KMS-11 (cell line): ENCODE measurements at regions not wholly inside any gene's neighbourhood (a gene's known extent, or its start where the extent isn't known, plus 50 kb on each side); places are given as distances from the start of the nearest gene placed in this dataset.

Experiments used
- H2AFZ ChIP-seq: fragments of 200-600 bp; sonication (generic); 2 replicates; pipeline ENCODE4 v1.6.1; 2016; ENCODE audit warnings: antibody characterized with exemption, mixed run types, low read depth
- H3K27ac ChIP-seq: fragments of 200-600 bp; sonication (generic); 2 replicates; pipeline ENCODE4 v1.6.1; 2016; ENCODE audit warnings: mild to moderate bottlenecking, mixed run types
- H3K27me3 ChIP-seq: fragments of 200-600 bp; sonication (generic); 2 replicates; pipeline ENCODE4 v1.6.1; 2017; ENCODE audit warnings: mild to moderate bottlenecking, low read depth, mixed run types, moderate library complexity; ENCODE audit not compliant: insufficient read depth
- H3K36me3 ChIP-seq: fragments of 200-600 bp; sonication (generic); 2 replicates; pipeline ENCODE4 v1.6.1; 2017; ENCODE audit warnings: mild to moderate bottlenecking, mixed run types; ENCODE audit not compliant: insufficient read depth
- H3K4me1 ChIP-seq: fragments of 200-600 bp; sonication (generic); 2 replicates; pipeline ENCODE4 v1.6.1; 2016; ENCODE audit warnings: mild to moderate bottlenecking, low read depth, mixed run types; ENCODE audit not compliant: poor library complexity, severe bottlenecking
- H3K4me2 ChIP-seq: fragments of 200-600 bp; sonication (generic); 2 replicates; pipeline ENCODE4 v1.7.0; 2016; ENCODE audit warnings: mild to moderate bottlenecking, mixed run types
- H3K4me3 ChIP-seq: fragments of 200-600 bp; sonication (generic); IDR thresholded peaks from 2 replicates; pipeline ENCODE4 v1.6.1; 2017; ENCODE audit warnings: low read depth, low read length, mixed read lengths; ENCODE audit not compliant: insufficient read depth
- H3K79me2 ChIP-seq: fragments of 200-600 bp; sonication (generic); 2 replicates; pipeline ENCODE4 v1.6.1; 2016; ENCODE audit warnings: low read depth, mixed run types; ENCODE audit not compliant: insufficient read depth
- H3K9ac ChIP-seq: fragments of 200-600 bp; sonication (generic); 2 replicates; pipeline ENCODE4 v1.6.1; 2016; ENCODE audit warnings: mild to moderate bottlenecking, mixed run types
- H4K20me1 ChIP-seq: fragments of 200-600 bp; sonication (generic); 2 replicates; pipeline ENCODE4 v1.6.1; 2016; ENCODE audit warnings: mild to moderate bottlenecking, mixed run types; ENCODE audit not compliant: insufficient read depth
- TF ChIP-seq, protein P1 (sequence below): fragments of 200-600 bp; sonication (generic); conservative IDR thresholded peaks from 2 replicates; pipeline ENCODE4 v1.6.1; 2017; ENCODE audit warnings: low read depth, mild to moderate bottlenecking, antibody characterized with exemption, low read length, moderate library complexity, mixed read lengths

DNA sequence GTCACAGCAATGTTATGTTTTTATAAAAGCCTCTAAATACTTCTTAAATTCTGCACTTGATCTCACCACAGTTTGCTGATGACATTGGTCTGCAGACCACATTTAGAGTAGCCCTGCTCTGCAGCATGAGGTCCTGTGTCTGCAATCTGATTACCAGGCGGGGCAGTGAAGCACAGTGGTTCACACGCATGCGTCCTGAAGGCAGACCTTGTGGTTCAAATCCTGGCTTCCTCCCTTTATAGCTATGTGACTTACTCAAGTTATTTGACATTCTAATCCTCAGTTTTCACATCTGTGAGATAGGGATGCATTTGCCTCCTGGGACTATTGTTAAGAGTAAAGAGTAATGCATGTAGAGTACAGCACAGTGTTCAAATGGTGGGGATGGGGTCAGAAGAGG lies 50.3 kb downstream of the BMAL2 start:
- H3K9ac ChIP-seq = no peak overlapping the region
- H3K4me3 ChIP-seq = no peak overlapping the region
- no peak overlapping the region for H2AFZ ChIP-seq
- H3K4me1 ChIP-seq = no peaks in the 10 kb centered on the region
- H3K36me3 ChIP-seq = no peaks in the 10 kb centered on the region
- H3K27ac ChIP-seq = no peak overlapping the region
- TF ChIP-seq, protein P1, sequence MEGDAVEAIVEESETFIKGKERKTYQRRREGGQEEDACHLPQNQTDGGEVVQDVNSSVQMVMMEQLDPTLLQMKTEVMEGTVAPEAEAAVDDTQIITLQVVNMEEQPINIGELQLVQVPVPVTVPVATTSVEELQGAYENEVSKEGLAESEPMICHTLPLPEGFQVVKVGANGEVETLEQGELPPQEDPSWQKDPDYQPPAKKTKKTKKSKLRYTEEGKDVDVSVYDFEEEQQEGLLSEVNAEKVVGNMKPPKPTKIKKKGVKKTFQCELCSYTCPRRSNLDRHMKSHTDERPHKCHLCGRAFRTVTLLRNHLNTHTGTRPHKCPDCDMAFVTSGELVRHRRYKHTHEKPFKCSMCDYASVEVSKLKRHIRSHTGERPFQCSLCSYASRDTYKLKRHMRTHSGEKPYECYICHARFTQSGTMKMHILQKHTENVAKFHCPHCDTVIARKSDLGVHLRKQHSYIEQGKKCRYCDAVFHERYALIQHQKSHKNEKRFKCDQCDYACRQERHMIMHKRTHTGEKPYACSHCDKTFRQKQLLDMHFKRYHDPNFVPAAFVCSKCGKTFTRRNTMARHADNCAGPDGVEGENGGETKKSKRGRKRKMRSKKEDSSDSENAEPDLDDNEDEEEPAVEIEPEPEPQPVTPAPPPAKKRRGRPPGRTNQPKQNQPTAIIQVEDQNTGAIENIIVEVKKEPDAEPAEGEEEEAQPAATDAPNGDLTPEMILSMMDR = no peak
- no peaks in the 10 kb centered on the region for H4K20me1 ChIP-seq
- H3K79me2 ChIP-seq = no peaks in the 10 kb centered on the region
- no peak overlapping the region for H3K4me2 ChIP-seq
- H3K27me3 ChIP-seq = no peaks in the 10 kb centered on the region

DNA sequence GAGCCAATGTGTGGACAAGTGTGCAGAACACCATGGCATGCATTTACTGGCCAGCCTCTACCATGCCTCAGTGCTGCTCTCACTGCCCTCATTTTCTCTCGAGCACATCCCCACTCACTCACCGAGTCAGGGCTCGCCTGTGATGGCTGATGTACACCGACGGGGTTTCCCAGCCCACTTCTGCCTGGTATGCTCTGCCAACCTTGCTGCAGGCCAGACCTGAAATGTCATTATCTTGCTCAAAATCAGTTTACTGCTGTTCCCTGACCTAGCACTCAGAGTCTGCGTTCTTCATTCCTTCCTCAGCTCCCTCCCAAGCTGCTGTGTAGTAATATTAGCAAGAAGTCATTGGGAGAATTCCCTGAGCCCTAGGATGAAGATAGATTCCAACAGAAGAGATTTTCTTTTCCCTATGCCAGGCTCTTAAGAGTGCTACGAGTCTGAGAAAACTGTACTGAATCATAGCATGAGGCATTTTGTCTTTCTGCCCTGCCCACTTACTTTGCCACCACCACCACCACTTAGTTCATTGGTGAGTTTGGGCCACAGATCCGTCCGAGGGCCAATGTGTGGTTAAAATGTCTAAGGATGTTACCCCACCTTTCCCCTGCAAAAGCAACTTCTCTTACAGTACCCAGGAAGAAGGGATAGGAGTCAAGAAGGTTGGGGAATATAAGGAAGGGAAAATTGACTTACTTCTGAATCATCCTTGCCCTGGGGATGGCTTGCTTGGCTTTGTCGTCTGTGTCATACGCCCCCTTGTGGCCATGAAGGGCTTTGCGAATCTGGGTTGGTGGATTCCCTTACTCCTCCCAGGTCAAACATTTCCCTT lies 51.0 kb downstream of the BMAL2 start:
- no peak overlapping the region for H3K27ac ChIP-seq
- H4K20me1 ChIP-seq = no peaks in the 10 kb centered on the region
- no peak overlapping the region for H3K4me2 ChIP-seq
- H2AFZ ChIP-seq = no peak overlapping the region
- H3K9ac ChIP-seq = no peak overlapping the region
- H3K4me3 ChIP-seq = no peak overlapping the region
- TF ChIP-seq, protein P1 = peak; percentile 85
- no peaks in the 10 kb centered on the region for H3K36me3 ChIP-seq
- H3K79me2 ChIP-seq = no peaks in the 10 kb centered on the region
- H3K27me3 ChIP-seq = no peaks in the 10 kb centered on the region
- no peaks in the 10 kb centered on the region for H3K4me1 ChIP-seq

DNA sequence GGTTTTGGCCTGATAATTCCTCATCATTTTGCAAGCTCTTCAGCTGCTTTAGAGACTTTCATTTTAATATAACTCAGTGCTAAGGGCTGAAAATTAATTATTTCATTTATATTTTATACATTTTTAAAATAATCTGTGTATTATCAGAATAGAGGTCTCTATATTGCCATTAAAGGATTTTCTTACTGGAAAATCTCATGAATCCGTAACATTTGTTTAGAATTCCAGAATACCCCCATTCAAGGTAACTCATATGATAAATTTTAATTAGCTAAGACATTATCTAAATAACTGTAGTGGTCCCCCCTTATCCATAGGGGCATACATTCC lies 51.6 kb downstream of the BMAL2 start:
- H3K27me3 ChIP-seq = no peaks in the 10 kb centered on the region
- H3K4me1 ChIP-seq = no peaks in the 10 kb centered on the region
- H3K4me3 ChIP-seq = no peak overlapping the region
- H3K79me2 ChIP-seq = no peaks in the 10 kb centered on the region
- no peak overlapping the region for H3K9ac ChIP-seq
- no peak overlapping the region for H3K27ac ChIP-seq
- TF ChIP-seq, protein P1 = 0 out of 2 replicates have a peak, but pooled peaks have one; percentile 10
- no peak overlapping the region for H2AFZ ChIP-seq
- no peaks in the 10 kb centered on the region for H4K20me1 ChIP-seq
- no peaks in the 10 kb centered on the region for H3K36me3 ChIP-seq
- H3K4me2 ChIP-seq = no peak overlapping the region

DNA sequence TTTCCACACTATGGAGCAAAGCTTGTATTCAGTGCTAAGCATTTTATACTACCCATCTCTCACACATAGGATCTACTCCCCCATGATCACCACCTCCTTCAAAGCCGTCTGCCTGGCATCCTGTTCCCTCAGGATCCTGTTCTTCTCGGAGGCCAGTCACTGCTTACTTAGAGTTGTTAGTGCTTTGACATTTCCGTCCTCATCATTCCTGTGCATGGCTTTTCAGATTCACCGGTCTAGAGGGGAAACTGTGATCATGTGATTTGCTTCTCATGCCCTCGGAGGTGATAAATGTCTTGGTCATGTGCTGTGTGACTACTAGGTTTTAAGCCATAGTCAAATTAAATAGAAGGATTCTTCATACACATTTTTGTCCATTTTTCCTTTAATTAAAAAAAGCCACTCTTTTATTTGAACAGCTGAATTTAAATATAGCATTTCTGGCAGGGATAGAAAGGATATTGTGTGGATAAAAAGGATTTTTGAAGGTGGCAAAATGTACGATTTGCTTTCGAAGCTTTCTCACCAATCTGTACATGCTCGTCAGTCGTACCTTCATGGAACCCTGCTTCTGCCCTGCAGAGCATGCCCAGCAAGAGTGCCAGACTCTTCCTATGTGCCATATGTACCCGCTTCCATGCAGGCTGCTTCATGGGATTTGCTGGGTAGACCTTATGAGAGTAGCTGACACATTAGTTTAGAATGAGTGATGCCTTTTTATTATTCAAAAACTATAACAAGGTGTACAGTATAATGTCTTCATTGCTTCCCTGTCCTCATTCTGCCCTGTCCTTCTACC lies 53.3 kb downstream of the BMAL2 start:
- H3K36me3 ChIP-seq = no peaks in the 10 kb centered on the region
- H4K20me1 ChIP-seq = no peaks in the 10 kb centered on the region
- H3K27me3 ChIP-seq = no peaks in the 10 kb centered on the region
- H3K27ac ChIP-seq = no peak overlapping the region
- no peak overlapping the region for H3K9ac ChIP-seq
- no peak overlapping the region for H3K4me3 ChIP-seq
- no peak overlapping the region for H3K4me2 ChIP-seq
- no peaks in the 10 kb centered on the region for H3K4me1 ChIP-seq
- H2AFZ ChIP-seq = no peak overlapping the region
- no peaks in the 10 kb centered on the region for H3K79me2 ChIP-seq
- TF ChIP-seq, protein P1 = no peak
